Stimulated activated naive CD8-positive, alpha-beta T cell treated with anti-CD3 and anti-CD28 coated beads, Interleukin-15, Interleukin-2, amounts not matched to agents 100 U/mL and 50 U/mL, for 24 hours (primary cell): ENCODE measurements at regions not wholly inside any gene's neighbourhood (a gene's known extent, or its start where the extent isn't known, plus 50 kb on each side); places are given as distances from the start of the nearest gene placed in this dataset.

Experiments used
- ATAC-seq: fragments of 150-1000 bp; cut with Tn5 transposase; one replicate; pipeline ENCODE4 v1.10.0; 2021
- DNase-seq: peaks from one replicate; pipeline ENCODE4 v3.0.0; 2021

- ATAC-seq, result no peak
- DNase-seq, result no peak
Observed at GRCh38 chr6:170029416-170030283, 261.2 kb downstream of the DLL1 start.

- ATAC-seq, result no peak
- DNase-seq, result no peak
Observed at GRCh38 chr6:170028629-170029345, 262.1 kb downstream of the DLL1 start.

GRCh38 chr6:170027647-170028043 is 263.2 kb downstream of the DLL1 start:
- DNase-seq, result no peak
- no peak for ATAC-seq

- no peak for DNase-seq
- ATAC-seq, result no peak
Observed at GRCh38 chr6:170026751-170027646, 263.9 kb downstream of the DLL1 start.

- no peak for ATAC-seq
Observed at GRCh38 chr6:170025935-170026750, 264.7 kb downstream of the DLL1 start.

GRCh38 chr6:170025341-170025911 is 265.5 kb downstream of the DLL1 start:
- ATAC-seq, result no peak
- no peak for DNase-seq

More at GRCh38 chr6:170025935-170026750, 264.7 kb downstream of the DLL1 start:
- no peak for DNase-seq

- ATAC-seq, result no peak
Observed at GRCh38 chr6:170024940-170025339, 265.9 kb downstream of the DLL1 start.

GRCh38 chr6:170023620-170024521 is 267.0 kb downstream of the DLL1 start:
- ATAC-seq, result no peak
- no peak for DNase-seq

More at GRCh38 chr6:170024940-170025339, 265.9 kb downstream of the DLL1 start:
- DNase-seq, result no peak

GRCh38 chr6:170022827-170023619 is 267.9 kb downstream of the DLL1 start:
- no peak for ATAC-seq
- DNase-seq, result no peak

- no peak for ATAC-seq
Observed at GRCh38 chr6:170022291-170022722, 268.6 kb downstream of the DLL1 start.

GRCh38 chr6:170021579-170021978 is 269.3 kb downstream of the DLL1 start:
- ATAC-seq, result no peak
- DNase-seq, result no peak

More at GRCh38 chr6:170022291-170022722, 268.6 kb downstream of the DLL1 start:
- DNase-seq, result no peak

GRCh38 chr6:170019818-170020583 is 268.6 kb downstream of the ERMARD start:
- ATAC-seq (no peak), DNase-seq (no peak)

GRCh38 chr6:170018936-170019817 is 267.8 kb downstream of the ERMARD start:
- DNase-seq (no peak), ATAC-seq (no peak)

GRCh38 chr6:170018422-170018935 is 267.1 kb downstream of the ERMARD start:
- no peak for ATAC-seq
- DNase-seq, result no peak

GRCh38 chr6:170017603-170018320 is 266.3 kb downstream of the ERMARD start:
- ATAC-seq (no peak), DNase-seq (no peak)

GRCh38 chr6:170013815-170014214 is 262.4 kb downstream of the ERMARD start:
- ATAC-seq (no peak), DNase-seq (no peak)

- DNase-seq, result no peak
Observed at GRCh38 chr6:170012037-170012330, 260.6 kb downstream of the ERMARD start.

More at GRCh38 chr6:170012037-170012330, 260.6 kb downstream of the ERMARD start:
- ATAC-seq, result no peak
